SW480 (cell line): ENCODE measurements at regions not wholly inside any gene's neighbourhood (a gene's known extent, or its start where the extent isn't known, plus 50 kb on each side); places are given as distances from the start of the nearest gene placed in this dataset.
A peak's percentile ranks its signal among the peaks of the same experiment; 100 is the strongest.
"Not testable (repeated sequence)": the region's sequence is repeated elsewhere in the genome, so short reads cannot be mapped to it uniquely, and the experiment has no call there.

ENCODE experiments used
- DNase-seq: peaks from one replicate; pipeline ENCODE4 v3.0.0-alpha.2; 2016; ENCODE audit warnings: low spot score

GRCh38 chr20:29763821-29764511 is 1493.5 kb upstream of the DEFB115 start:
- DNase-seq, result no peak

- peak; percentile 39 for DNase-seq
These were observed 1492.4 kb upstream of the DEFB115 start for GRCh38 chr20:29764922-29765610.

- not testable (repeated sequence) for DNase-seq
These were observed 1479.4 kb upstream of the DEFB115 start for GRCh38 chr20:29778033-29778432.

- DNase-seq, result not testable (repeated sequence)
These were observed 1476.2 kb upstream of the DEFB115 start for GRCh38 chr20:29781217-29781616.

- DNase-seq, result peak; percentile 4
These were observed 1475.6 kb upstream of the DEFB115 start for GRCh38 chr20:29781891-29782290.

GRCh38 chr20:29787456-29787855 is 1470.0 kb upstream of the DEFB115 start:
- DNase-seq, result not testable (repeated sequence)

GRCh38 chr20:29790510-29790909 is 1467.0 kb upstream of the DEFB115 start:
- no peak for DNase-seq

GRCh38 chr20:29831508-29831907 is 1426.0 kb upstream of the DEFB115 start:
- DNase-seq, result not testable (repeated sequence)

- not testable (repeated sequence) for DNase-seq
These were observed 1389.5 kb upstream of the DEFB115 start for GRCh38 chr20:29868014-29868413.

- DNase-seq, result not testable (repeated sequence)
These were observed 1388.8 kb upstream of the DEFB115 start for GRCh38 chr20:29868688-29869087.

GRCh38 chr20:29871816-29872215 is 1385.6 kb upstream of the DEFB115 start:
- not testable (repeated sequence) for DNase-seq

GRCh38 chr20:29873946-29874345 is 1383.5 kb upstream of the DEFB115 start:
- peak; percentile 50 for DNase-seq

- no peak for DNase-seq
These were observed 1382.8 kb upstream of the DEFB115 start for GRCh38 chr20:29874476-29875202.

- not testable (repeated sequence) for DNase-seq
These were observed 1382.0 kb upstream of the DEFB115 start for GRCh38 chr20:29875321-29876083.

GRCh38 chr20:29876084-29876910 is 1381.2 kb upstream of the DEFB115 start:
- not testable (repeated sequence) for DNase-seq

- no peak for DNase-seq
These were observed 1380.6 kb upstream of the DEFB115 start for GRCh38 chr20:29876911-29877285.

GRCh38 chr20:29877411-29878280 is 1379.8 kb upstream of the DEFB115 start:
- not testable (repeated sequence) for DNase-seq

GRCh38 chr20:29878281-29878741 is 1379.2 kb upstream of the DEFB115 start:
- DNase-seq, result no peak

GRCh38 chr20:29878777-29879442 is 1378.6 kb upstream of the DEFB115 start:
- DNase-seq, result no peak
